Caco-2 (cell line): ENCODE measurements at regions not wholly inside any gene's neighbourhood (a gene's known extent, or its start where the extent isn't known, plus 50 kb on each side); places are given as distances from the start of the nearest gene placed in this dataset.

Experiments used
- BruUV-seq: library from RNA; stranded (reverse); fragments of 400-500 nt; replicated peaks from 2 replicates; lab custom pipeline; 2021; lab: Mats Ljungman, UMichigan
- CTCF ChIA-PET: fragments of 300-600 bp; sonication (Branson Sonifier 250); formaldehyde crosslinking; loops from one replicate; lab custom pipeline; 2022; ENCODE audit warnings: antibody characterized with exemption; lab: Charles Lee
- POLR2A ChIA-PET: fragments of 300-600 bp; sonication (Branson Sonifier 250); formaldehyde crosslinking; loops from one replicate; lab custom pipeline; 2022; ENCODE audit warnings: antibody characterized with exemption; lab: Charles Lee
- DNase-seq, 2 experiments: peaks; one replicate each; pipeline versions ENCODE4 v3.0.0 to v3.0.0-alpha.2; 2020 to 2022
- H3K27me3 ChIP-seq: replicated peaks from 2 replicates; pipeline ENCODE4 v1.6.0; 2011; ENCODE audit warnings: low read length; ENCODE audit not compliant: control insufficient read depth, insufficient read depth
- H3K36me3 ChIP-seq: 2 replicates; pipeline ENCODE4 v1.5.1; 2011; ENCODE audit warnings: low read length; ENCODE audit not compliant: control insufficient read depth, insufficient read depth
- H3K4me1 ChIP-seq: fragments of 250-450 bp; sonication (Bioruptor Pico); 2 replicates; pipeline ENCODE4 v1.5.1; 2020; ENCODE audit warnings: mild to moderate bottlenecking
- H3K4me3 ChIP-seq: 2 replicates; pipeline ENCODE4 v1.5.1; 2011; ENCODE audit warnings: low read depth, mild to moderate bottlenecking, control low read depth, low read length
- H3K9me3 ChIP-seq: fragments of 250-450 bp; sonication (Bioruptor Pico); 2 replicates; pipeline ENCODE4 v1.5.1; 2020; ENCODE audit warnings: mild to moderate bottlenecking, moderate library complexity
- H3K27ac Mint-ChIP-seq: one replicate; pipeline ENCODE4 v1.8.0; 2022; ENCODE audit warnings: mixed read lengths; ENCODE audit not compliant: unreplicated experiment
- H3K27me3 Mint-ChIP-seq: one replicate; pipeline ENCODE4 v1.8.0; 2022; ENCODE audit warnings: mixed read lengths; ENCODE audit not compliant: insufficient read depth, unreplicated experiment
- H3K36me3 Mint-ChIP-seq: one replicate; pipeline ENCODE4 v1.8.0; 2022; ENCODE audit warnings: mild to moderate bottlenecking, mixed read lengths; ENCODE audit not compliant: insufficient read depth, unreplicated experiment
- H3K4me1 Mint-ChIP-seq: one replicate; pipeline ENCODE4 v1.8.0; 2022; ENCODE audit warnings: low read depth, mixed read lengths; ENCODE audit not compliant: unreplicated experiment
- H3K4me3 Mint-ChIP-seq: one replicate; pipeline ENCODE4 v1.8.0; 2022; ENCODE audit warnings: mild to moderate bottlenecking, moderate library complexity, mixed read lengths; ENCODE audit not compliant: unreplicated experiment
- H3K9me3 Mint-ChIP-seq: one replicate; pipeline ENCODE4 v1.8.0; 2022; ENCODE audit warnings: mixed read lengths; ENCODE audit not compliant: unreplicated experiment
- CTCF ChIP-seq, 2 experiments: fragments of 200-600 bp in 1 of 2; IDR thresholded peaks; 1 replicate in 1 of 2; 2 replicates in 1 of 2; pipeline versions ENCODE4 v1.5.1 to v1.8.0; 2011 to 2022; ENCODE audit warnings: antibody characterized with exemption in 1 of 2, control low read depth in 1 of 2, inconsistent platforms in 1 of 2, low read depth in 1 of 2, low read length in 1 of 2, mild to moderate bottlenecking in 1 of 2, moderate library complexity in 1 of 2; ENCODE audit not compliant: insufficient read depth in 1 of 2, severe bottlenecking in 1 of 2, unreplicated experiment in 1 of 2
- intact Hi-C: fragments of 100-400 bp; cut with micrococcal nuclease; formaldehyde crosslinking; loops from one replicate; pipeline ENCODE4 v1.10.0; 2022; ENCODE audit not compliant: unreplicated experiment

DNA sequence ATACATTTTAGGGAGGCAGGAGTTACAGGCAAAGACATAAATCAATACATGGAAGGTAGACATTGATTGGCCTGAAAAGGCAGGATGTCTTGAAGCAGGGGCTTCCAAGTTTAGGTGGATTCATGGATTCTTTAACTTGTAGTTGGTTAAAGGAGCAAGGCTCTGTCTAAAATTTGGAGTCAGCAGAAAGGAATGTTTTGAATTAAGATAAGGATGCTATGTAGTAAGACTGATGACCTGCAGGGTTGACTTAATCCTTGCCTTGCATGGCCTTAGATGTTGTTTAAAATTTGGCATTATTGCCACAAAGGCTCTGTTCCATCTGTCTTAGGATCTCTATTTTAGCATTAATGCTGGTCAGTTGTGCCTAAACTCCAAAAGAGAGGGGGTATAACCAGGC is 171.3 kb downstream of the C5orf15 start:
- no peak for TF ChIP-seq CTCF (IDR thresholded peaks at IDR 0.05; ENCODE audit: insufficient read depth in 1 of 2, low read depth in 1 of 2, low read length in 1 of 2, severe bottlenecking in 1 of 2, unreplicated experiment in 1 of 2)
- Mint-ChIP-seq H3K36me3 (no peaks in the 10 kb centered on the region), H3K27me3 (peaks cover 9% of the 10 kb centered on the region)

DNA sequence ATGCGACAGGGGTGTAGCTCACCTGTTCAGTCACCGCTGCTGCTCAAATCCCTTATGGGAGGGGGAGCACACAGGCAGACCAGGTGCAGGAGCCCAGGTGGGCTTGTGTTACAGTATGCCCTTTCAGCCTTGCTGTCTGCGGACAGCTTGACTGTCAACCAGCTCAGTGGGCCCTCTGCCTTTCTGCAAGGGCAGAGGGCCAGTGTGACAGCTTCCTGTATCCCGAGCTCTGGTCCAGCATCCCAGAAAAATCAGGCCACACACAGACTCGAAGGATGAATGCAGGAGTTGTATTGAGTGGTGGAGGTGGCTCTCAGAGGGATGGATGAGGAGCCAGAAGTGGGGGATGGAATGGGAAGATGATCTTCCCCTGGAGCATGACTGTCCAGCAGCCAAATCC is 172.2 kb downstream of the C5orf15 start:
- no peaks in the 10 kb centered on the region for H3K4me1 Mint-ChIP-seq
- Histone ChIP-seq H3K27me3 (no peaks in the 10 kb centered on the region; the same call in 1 of the 2 replicates), H3K4me1 (peaks cover 12% of the 10 kb centered on the region), H3K36me3 (no peaks in the 10 kb centered on the region), H3K9me3 (no peaks in the 10 kb centered on the region), H3K4me3 (no peak overlapping the region)
- CTCF ChIA-PET: no interaction called here
- no TSS peak for BruUV-seq
- intact Hi-C loops: no loop called here
- POLR2A ChIA-PET: no interaction called here
- no peaks in the 10 kb centered on the region for H3K36me3 Mint-ChIP-seq
- H3K9me3 Mint-ChIP-seq: no peaks in the 10 kb centered on the region
- DNase-seq: no peak
- H3K27ac Mint-ChIP-seq: no peak overlapping the region
- TF ChIP-seq CTCF (IDR thresholded peaks at IDR 0.05; ENCODE audit: insufficient read depth in 1 of 2, low read depth in 1 of 2, low read length in 1 of 2, severe bottlenecking in 1 of 2, unreplicated experiment in 1 of 2): no peak
- peaks cover 4% of the 10 kb centered on the region for H3K27me3 Mint-ChIP-seq
- no peak overlapping the region for H3K4me3 Mint-ChIP-seq

More for the DNA sequence above, 171.3 kb downstream of the C5orf15 start:
- H3K4me1 ChIP-seq: peaks cover 12% of the 10 kb centered on the region
- no TSS peak for BruUV-seq
- no peaks in the 10 kb centered on the region for H3K4me1 Mint-ChIP-seq
- no peak overlapping the region for H3K27ac Mint-ChIP-seq
- H3K27me3 ChIP-seq: no peaks in the 10 kb centered on the region; the same call in 1 of the 2 replicates
- intact Hi-C loops: no loop called here
- CTCF ChIA-PET: no interaction called here
- no peak overlapping the region for H3K4me3 ChIP-seq
- H3K9me3 ChIP-seq: no peaks in the 10 kb centered on the region
- DNase-seq: no peak
- H3K36me3 ChIP-seq: no peaks in the 10 kb centered on the region
- POLR2A ChIA-PET: no interaction called here
- no peaks in the 10 kb centered on the region for H3K9me3 Mint-ChIP-seq
- H3K4me3 Mint-ChIP-seq: no peak overlapping the region

DNA sequence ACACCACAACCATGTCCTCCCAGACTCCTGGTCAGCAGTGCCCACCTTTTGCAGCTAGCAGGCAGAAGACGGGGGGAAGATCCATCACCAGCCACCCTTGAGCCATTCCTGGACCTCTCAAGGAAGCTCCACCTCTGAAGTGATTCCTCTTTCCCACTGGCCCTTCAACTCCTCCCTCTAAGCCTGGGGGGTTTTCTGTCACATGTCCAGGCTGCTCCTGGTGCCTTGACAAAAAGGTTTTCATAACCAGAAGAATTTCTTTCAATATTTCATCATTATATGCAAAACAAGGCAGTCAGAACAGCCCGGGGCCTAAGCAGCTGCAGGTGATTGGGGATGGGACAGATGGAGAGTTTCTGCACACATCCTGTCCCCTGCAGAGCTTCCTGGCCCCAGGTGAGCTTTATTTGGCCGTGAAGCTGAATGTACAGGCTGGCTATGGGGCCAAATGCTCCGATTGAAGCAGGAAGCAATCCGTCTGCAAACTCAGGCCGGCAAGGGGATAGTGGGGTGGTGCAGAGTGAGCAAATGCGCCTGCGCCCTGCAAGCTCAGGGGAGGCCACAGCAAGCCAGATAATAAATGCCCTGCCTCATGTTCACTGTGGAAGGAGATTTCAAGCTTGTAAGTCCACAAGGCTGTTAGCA is 173.5 kb downstream of the C5orf15 start:
- Histone ChIP-seq H3K27me3 (no peaks in the 10 kb centered on the region; the same call in 1 of the 2 replicates), H3K4me3 (no peak overlapping the region), H3K36me3 (no peaks in the 10 kb centered on the region), H3K9me3 (no peaks in the 10 kb centered on the region), H3K4me1 (peaks cover 12% of the 10 kb centered on the region)
- no peak for TF ChIP-seq CTCF (IDR thresholded peaks at IDR 0.05; ENCODE audit: insufficient read depth in 1 of 2, low read depth in 1 of 2, low read length in 1 of 2, severe bottlenecking in 1 of 2, unreplicated experiment in 1 of 2)
- H3K4me1 Mint-ChIP-seq: no peaks in the 10 kb centered on the region
- BruUV-seq: no TSS peak
- no peaks in the 10 kb centered on the region for H3K9me3 Mint-ChIP-seq
- H3K4me3 Mint-ChIP-seq: no peak overlapping the region
- intact Hi-C loops: no loop called here
- ChIA-PET CTCF (no interaction called here), POLR2A (no interaction called here)
- peaks cover 3% of the 10 kb centered on the region for H3K27me3 Mint-ChIP-seq
- DNase-seq: no peak
- no peaks in the 10 kb centered on the region for H3K36me3 Mint-ChIP-seq
- no peak overlapping the region for H3K27ac Mint-ChIP-seq
